ENCODE measurements at regions not wholly inside any gene's neighbourhood (a gene's known extent, or its start where the extent isn't known, plus 50 kb on each side); places are given as distances from the start of the nearest gene placed in this dataset.

DNA sequence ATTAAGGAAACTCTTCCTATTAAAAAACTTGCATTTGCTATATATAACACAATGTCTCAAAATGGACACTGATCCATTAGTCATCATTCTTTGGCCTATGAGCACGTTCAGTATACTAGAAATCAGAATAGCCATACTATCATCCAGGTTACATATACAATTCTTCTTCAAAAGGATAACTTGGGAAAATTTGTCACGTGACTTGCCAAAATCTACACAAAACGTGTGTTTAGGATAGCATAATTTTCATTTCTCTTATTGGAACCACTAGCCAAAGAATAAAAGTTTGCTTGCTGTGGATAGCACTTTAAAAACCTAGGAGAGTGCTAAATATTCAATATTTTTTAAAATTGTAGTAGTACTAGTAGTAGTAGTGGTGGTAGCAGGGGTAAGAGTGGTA, 714.3 kb upstream of the FOXG1 start:
- no peak for DNase-seq

DNA sequence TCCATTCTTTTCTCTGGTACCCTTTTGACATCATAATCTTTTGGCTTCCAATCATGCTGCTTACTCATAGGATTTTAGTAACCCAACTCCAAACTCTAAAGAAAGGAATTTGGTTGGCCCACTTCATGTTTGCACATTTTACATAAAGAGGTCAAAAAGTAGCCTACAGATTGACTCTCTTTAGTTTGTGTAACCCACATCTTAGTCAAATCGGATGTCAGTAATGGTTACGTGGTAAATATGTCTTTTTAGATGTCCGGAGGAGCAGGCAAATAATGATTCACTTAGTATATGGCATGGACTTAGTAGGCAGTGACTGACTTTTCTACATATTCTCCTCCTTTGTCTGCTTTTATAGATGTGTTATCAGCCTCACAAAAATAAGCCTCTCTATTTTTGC, 711.6 kb upstream of the FOXG1 start:
- no peak for DNase-seq

DNA sequence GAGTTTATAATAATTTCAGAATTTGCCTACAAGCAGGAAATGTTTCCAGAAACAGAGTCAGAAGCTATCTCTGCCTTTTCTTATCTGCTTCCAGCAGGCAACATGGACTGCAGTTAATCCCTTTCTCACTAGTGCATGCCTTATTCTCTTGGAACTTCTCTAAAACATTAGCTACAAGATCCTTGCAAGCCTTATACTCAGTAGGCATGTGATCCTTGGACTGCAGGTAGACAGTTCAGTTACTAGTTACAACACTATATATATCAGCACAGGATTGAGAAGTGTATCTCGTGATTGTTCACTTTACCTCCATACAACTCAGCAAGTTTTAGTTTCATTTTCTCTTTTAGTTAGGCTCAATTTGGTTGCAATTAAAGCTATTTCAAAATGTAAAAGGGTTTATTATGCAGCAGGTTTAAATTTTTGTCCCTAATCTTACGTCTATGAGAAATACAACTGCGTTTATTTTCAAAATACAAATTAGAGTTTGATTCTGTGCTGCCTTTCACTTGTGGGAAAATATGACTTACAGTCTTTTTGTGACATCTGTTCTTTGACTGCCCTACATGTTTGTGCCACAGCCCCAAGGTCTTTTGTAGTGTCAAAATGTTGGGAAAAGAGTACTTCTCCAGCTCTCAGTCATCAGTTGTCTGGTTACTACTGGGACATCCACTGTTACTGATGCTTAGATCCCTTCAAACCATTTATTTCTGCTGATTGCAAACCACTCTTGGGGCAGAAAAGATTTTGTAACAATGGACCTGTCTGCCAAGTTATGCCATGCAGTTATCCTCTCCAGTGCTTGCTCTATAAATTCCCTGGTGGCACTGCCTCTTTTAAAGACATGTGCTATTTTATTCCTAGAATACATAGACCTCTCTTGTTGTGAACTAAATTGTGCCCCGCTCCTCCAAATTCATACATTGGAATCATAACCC, 709.0 kb upstream of the FOXG1 start:
- no peak for DNase-seq

DNA sequence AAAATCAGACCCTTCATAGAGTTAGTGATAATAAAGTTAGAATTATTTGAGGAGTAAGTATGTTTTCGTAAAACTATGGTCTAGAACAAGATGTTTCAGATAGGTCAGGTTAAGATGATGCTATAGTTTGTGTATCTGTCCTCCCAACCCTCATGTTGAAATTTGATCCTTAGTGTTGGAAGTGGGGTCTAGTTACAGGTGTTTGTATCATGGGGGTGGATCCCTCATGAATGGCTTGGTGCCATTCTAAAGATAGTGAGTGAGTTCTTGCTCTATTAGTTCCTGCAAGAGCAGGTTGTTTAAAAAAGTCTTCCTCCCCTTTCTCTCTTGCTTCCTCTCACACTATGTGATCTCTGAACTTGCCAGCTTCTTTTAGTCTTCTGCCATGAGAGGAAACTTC, 707.3 kb upstream of the FOXG1 start:
- no peak for DNase-seq

DNA sequence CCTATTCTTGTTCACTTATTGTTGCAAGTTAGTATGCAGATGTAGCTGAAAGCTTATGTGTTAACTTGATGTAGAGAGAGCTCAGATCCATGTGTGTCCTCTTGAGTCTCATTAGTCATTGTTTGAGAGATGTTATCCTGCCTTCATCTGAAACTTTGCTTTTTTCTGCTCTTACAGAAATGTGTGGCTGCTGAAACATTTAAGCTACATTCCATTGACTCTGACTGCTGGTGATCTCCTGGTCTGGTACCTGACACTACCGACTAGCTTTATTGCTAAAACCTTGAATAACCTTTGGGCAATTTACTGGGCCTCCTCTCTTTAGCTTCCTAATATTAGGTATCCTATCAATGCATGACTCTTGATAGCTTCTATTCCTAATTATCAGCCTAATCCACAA, 705.6 kb upstream of the FOXG1 start:
- no peak for DNase-seq

DNA sequence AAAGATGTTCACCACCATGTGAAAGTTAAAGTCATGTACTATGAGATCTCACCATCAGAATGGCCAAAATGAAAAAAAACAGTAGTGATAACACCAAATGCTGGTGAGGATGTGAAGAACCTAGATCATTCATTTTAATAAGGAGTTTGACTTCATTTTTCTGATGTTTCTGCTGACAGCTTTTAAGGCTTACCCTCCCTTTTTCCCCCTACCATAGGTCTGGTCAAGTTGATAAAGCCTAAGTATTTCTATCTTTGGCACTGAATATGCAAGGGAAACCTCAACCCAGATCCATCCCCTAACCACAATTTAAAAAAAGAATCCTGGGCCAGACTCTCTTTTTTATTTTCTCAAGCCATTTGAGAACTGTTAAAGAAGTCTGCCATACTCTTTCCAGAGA, 689.6 kb upstream of the FOXG1 start:
- no peak for DNase-seq

DNA sequence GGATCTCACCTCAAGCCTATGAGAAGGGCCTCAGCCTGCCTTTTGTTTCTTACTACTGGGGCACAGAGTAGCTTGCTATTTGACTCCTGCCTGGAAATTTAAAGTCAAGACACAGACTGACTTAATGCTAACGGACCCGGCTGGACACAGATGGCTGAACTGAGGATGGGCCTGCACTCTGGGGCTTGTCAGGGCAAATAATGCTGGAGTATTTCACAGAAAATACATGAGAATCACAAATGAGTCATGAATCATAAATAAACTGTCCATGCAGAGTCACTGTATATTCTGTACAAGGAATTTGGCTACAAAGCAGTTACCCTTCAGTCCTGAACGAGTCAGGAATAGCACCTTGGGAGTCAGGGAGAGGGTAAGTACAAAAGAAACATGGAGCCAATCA, 683.2 kb upstream of the FOXG1 start:
- no peak for DNase-seq

DNA sequence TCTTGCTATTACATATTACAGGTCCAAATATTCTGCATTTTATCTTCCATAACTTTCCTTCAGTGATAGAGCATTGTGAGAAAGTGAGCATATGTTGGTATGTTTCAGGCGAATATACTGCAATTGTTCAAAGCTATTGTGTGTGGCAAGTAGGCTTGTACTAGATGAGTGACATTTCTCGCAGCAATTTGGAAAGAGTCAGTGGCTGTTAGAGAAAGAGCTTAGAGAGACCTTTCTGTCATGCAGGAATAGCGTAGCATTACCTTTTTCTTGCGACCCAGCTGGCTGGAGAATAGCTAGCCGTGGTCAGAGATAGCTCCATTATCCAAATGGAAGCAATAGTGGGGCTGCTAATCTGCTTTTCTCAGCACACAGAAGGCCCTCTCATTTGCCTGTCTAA, 678.5 kb upstream of the FOXG1 start:
- DNase-seq, result no peak

DNA sequence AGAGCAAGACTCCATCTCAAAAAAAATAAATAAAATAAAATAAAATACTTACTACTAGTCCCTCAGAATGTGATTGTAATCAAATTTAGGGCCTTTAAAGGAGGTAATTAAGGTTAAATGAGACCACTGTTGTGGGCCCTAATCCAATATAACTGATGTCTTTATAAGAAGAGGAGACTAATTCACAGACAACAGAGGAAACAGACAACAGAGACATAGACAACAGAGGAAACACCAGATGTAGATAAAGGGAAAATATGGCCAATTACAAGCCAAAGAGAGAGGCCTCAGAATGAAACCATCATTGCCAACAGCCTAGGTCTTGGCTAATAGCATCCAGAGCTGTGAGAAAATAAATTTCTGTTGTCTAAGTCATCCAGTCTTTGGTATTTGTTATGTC, 669.0 kb upstream of the FOXG1 start:
- DNase-seq, result no peak

DNA sequence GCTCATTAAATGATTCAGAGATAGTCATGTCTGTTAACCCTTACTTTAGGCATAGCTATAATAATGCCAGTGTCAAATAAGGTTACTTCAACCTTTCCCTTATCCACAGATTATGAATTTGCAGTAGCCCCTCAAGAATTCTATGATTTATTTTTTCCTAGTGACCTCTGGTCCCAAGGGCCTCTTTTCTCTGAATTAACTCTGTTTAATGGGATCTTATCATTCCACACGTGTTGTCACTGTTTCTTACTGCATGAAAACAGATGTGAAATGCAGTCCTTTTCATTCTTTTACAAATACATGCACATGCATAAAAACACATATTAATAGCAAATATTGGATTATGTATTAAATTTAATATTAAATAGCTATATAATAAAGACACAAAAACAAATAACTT, 667.7 kb upstream of the FOXG1 start:
- DNase-seq, result no peak

DNA sequence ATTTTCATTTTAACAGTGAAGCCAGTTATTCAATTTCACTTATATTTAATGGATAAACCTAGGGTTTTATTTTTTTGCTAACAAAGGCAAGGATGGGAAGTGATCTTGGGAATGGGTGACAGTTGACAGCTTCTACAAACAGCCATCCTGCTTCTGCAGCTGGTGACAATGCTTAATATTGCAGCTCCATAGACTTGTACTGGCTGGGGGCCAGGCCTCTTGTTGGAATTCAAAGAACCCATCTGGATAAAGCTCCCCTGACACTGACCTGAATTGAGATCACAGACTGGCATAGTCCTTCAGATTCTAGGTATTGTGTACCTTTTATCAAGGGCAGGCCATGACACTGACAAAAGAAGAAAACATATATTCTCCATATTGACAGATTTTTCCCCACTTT, 664.6 kb upstream of the FOXG1 start:
- DNase-seq, result no peak

DNA sequence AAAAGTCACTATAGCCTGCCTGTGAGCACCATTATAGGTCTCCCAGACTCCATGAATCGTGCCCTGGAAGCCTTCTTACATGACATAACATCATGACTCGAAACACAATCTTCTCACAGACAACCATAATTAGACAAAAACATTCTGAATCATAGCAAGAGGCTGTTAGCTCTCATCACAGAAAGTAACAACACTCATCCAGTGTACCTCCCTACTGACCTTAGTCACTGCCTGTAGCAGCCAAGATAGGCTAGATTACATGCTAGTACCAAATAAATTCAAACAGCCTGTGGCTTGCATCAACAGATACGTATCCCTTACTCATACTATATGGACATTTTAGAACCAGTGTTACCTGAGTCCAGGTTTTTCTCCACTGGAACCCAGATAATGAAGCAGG, 663.8 kb upstream of the FOXG1 start:
- no peak for DNase-seq

DNA sequence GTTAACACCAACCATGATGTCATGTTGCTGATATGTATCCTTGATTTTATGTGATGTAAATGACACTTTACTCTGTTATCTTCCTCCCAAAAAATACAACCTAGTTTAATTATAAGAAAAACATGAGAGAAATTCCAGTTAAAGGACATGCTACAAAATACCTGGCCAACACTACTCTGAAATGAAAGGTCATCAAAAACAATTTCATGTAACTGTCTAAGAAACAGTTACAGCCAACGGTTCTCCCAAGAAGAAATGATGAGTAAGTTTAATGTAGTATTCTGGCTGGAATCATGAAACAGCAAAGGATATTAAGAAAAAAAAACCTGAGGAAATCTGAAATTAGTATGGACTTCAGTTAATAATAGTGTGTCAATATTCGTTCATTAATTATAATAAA, 653.3 kb upstream of the FOXG1 start:
- DNase-seq, result no peak

DNA sequence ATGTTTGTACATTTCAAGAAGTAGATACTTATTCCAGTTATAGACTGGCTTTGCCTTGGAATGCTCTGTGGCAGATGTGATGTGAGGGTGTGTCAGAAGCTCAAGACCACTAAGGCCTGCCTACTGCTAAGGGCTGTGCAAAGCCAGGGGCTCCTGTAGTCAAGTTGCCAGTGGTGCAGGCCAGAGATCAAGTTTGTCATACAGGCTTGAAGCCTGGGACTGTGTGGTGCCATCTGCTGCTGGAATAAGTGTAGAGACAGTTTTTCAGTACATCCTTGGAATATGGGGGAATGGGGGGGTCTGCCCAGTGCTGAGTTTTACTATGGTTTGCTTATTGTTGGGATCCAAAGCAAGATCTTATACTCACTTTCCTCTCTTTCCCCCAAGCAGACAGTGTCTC, 649.9 kb upstream of the FOXG1 start:
- no peak for DNase-seq

DNA sequence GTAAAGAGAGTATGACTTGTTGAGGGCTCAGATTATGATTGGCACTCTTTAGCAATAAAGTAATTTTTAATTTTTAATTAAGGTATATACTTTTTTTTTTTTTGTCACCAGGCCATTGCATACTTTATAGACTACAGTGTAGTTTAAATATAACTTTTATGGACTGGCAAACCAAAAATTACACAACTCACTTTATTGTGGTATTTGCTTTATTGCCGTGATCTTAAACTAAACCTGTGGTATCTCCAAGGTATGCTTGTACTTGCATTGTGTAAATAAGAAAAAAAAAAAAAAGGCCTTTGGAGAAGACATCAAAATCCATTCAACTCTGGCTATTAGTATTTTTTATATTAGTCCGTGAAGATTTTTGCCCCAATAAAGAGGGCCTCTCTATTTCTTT, 646.7 kb upstream of the FOXG1 start:
- DNase-seq, result no peak

DNA sequence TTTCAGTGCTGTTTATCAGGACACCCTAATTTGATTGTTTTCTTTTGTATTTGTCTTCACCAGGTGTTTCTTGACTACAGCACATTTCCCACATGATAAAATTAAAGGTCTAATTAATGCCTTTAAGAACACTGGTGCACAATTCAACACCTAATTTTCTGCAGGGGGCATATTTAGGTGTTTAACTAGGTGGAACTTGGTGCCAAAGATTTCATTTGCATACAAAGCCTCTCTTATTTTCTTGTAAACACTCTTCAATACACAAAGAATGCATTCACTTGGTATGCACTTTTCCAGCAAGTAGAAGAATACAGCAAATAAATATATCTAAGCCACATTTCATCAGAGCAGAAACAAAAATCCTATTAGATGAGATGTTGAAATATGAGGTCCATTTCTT, 646.2 kb upstream of the FOXG1 start:
- no peak for DNase-seq

DNA sequence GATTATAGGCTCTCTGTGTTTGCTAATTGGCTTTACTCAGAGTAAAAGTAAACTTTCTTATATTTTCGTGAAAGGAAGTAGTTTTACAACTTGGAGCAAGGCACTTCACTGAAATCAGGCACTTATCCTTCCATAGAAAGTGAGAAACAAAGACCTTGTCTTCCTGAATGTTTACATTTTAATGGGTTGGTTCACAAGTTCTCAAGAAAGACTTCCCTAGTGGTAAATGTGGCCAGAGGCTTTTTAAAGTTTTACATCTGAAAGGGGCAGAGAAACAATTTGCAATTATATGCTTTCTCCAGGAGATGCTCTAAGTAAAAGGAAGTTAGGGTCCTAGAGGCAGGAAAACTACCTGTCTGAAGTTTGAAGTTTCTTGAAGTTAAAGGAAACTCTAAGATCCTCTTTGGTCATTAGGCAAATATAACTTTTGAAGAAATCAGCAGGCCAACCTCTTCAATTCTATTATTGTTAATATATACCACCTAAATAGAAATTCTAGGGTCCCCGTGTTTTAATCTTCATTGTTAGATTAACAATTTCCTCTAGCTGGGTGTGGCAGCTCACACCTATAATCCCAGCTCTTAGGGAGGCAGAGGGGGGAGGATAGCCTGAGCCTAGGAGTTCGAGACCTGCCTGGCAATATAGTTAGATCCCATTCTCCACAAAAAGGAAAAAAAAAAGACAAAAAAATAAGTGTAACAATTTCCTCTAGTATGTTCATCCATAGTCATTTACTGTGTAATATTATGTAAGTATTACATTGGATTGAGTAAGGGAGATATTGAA, 644.9 kb upstream of the FOXG1 start:
- DNase-seq, result no peak

DNA sequence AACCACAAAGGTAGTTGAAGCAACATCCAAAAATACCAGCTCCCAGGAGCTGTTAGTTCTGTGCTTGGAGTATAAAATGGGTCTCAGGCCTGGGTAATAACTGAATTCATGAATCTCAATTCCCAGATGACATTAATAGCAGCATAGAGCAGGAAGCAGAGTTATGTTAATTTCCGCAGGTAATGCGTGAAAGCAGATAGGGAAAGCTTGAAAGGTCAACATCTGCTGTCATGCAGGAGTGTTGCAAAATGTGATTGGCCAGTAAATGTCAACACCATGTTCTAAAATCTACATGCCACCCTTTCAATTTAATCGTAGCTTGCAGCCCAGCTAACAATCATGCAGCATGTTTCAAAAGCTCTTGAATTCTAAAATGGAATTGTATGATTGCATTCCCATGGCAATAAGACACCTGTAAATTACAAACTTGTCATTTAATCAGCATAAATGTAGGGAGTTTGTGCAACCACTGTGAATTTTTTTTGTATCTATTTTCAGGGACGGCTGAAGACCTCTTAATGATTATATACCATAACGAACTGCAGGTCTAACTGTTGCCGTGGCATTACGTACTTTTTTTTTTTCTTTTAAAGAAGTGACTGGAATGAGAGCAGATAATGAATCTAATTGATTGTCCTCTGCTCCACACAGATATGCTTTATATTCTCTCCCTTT, 635.8 kb upstream of the FOXG1 start:
- no peak for DNase-seq

DNA sequence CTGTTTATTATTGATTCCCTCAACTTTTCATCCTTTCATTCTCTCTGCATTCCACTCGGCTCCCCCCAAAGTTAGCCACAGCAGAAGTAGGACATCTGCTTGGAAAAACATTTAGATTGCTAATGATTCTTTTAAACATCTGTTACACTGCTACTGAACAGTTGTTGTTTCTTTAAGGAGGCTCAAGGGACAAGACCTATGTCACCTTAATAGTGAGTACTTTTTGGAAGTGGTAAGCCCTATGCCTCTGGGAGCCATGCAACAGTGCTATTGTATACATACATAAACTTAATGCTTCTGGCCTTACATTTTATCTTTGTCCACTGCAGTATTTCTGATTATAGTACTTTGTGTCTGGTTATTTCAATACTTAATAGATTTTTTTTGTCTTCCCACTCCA, 628.2 kb upstream of the FOXG1 start:
- no peak for DNase-seq

DNA sequence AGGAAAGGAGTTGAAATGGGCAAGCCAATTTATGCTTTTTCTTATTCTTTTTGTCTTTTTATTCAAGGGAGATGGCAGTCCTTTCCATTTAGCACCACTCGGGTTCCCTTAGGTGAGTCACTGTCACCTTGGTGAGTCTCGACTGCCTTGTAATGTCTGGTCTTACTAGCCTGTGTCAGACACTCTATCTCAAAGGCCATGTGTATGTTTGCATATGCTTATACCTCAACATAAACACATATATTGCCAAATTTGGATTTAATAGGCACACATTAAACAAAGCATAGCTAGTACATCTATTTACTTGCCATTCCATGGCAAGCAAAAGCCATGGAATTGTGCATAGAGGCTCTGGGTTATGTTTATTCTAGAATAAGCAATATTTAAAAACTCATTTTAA, 624.9 kb upstream of the FOXG1 start:
- DNase-seq, result no peak

DNA sequence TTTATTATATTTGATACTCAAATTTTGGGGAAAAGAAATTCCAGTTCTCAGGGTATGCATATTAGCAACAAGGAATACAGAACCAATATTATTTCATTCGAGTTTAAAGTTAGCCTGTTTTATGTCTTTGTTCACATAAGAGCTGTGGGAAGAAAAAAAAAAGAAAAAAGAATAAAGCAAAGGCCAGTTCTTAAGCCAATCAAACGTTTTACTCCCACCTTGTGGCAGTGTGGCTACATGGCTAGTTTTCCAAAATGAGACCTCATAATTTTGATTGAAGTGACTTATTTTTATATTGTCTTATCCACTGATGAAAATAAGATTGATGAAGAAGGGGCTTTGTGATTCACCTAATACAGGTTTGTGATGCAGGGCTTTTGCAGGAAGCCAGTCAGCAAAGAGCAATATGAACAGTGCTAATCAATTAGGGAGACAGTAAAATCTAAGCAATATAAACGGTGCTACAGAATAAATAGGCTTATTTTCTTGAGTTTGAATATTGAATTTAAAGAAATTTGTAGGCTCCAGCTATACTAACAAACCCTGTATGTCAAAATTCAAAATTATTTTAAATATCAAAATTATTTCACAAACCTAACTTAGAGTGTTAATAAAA, 624.1 kb upstream of the FOXG1 start:
- DNase-seq, result no peak

DNA sequence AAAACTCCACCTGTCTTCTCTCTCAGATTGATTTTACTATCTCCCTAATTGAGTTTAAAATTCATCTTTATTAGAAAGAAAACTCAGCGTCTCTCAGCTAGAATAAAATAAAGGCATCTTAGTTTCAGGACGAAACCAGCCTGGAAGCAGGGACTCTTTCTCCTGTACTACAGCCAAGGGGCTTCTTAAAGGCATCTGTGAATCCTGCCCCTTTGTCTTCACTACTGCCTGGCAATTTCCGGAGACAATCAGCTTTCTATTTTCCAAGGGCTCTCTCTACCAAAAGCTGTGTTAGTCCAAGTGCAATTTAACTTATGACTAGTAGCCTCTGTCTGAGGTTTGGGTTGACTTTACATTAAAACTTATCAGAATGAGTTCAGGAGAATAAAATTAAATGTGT, 623.3 kb upstream of the FOXG1 start:
- DNase-seq, result no peak

DNA sequence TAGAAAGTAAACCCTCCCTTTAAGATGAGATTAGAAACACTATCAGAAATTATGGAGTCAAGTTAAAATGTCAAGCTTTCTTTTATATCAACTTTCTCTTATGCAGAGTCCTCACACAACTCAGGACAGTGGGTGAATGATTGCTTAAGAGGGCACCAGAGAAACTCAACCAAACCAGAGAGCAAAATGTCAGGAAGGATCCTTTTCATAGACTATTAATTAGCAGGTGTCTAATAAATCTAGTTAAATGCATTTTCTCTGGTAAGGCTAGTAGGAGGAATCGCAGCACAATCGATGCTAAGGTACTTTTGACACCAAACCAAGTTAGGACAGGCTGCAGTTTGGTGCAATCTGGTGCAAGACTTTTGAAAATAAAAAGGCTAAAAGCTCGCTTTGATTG, 614.7 kb upstream of the FOXG1 start:
- no peak for DNase-seq

Data from CD4-positive, alpha-beta T cell treated with Interferon alpha-2 for 1 hour (primary cell).